Astrocyte of the cerebellum (primary cell): ENCODE measurements at regions not wholly inside any gene's neighbourhood (a gene's known extent, or its start where the extent isn't known, plus 50 kb on each side); places are given as distances from the start of the nearest gene placed in this dataset.

Source experiments
- DNase-seq: peaks from one replicate; pipeline ENCODE4 v3.0.0-alpha.2; 2011; ENCODE audit warnings: low read depth
- H3K4me3 ChIP-seq: 2 replicates; pipeline ENCODE4 v1.5.1; 2011; ENCODE audit warnings: mild to moderate bottlenecking, low read depth, low read length, moderate library complexity
- CTCF ChIP-seq: IDR thresholded peaks from 2 replicates; pipeline ENCODE4 v1.5.1; 2012; ENCODE audit warnings: low read length, low read depth, moderate library complexity, mild to moderate bottlenecking; ENCODE audit errors: missing control alignments
- in situ Hi-C: cut with HindIII; loops from 2 replicates; pipeline ENCODE4 v1.10.0; 2017; ENCODE audit warnings: low sequenced_read_pairs

- H3K4me3 ChIP-seq: no peak overlapping the region
- in situ Hi-C loops: no loop called here
- no peak for DNase-seq
- TF ChIP-seq CTCF: no peak
These were observed 102.2 kb downstream of the KLF4 start for GRCh38 chr9:107387409-107387808.

- no peak for TF ChIP-seq CTCF
- no peak for DNase-seq
- in situ Hi-C loops: no loop called here
- H3K4me3 ChIP-seq: no peak overlapping the region
These were observed 103.2 kb downstream of the KLF4 start for GRCh38 chr9:107386396-107386795.
